Choroid plexus epithelial cell (primary cell): ENCODE measurements at regions not wholly inside any gene's neighbourhood (a gene's known extent, or its start where the extent isn't known, plus 50 kb on each side); places are given as distances from the start of the nearest gene placed in this dataset.

Experiments used
- DNase-seq: peaks from one replicate; pipeline ENCODE4 v3.0.0-alpha.2; 2010; ENCODE audit warnings: low read depth
- H3K4me3 ChIP-seq: 2 replicates; pipeline ENCODE4 v1.5.1; 2011; ENCODE audit warnings: low read depth, mild to moderate bottlenecking, control low read depth, low read length, moderate library complexity
- CTCF ChIP-seq: conservative IDR thresholded peaks from 2 replicates; pipeline ENCODE4 v1.5.1; 2011; ENCODE audit warnings: low read depth, mild to moderate bottlenecking, control low read depth, inconsistent platforms, low read length, moderate library complexity

- TF ChIP-seq CTCF, result no peak
- no peak for DNase-seq
- H3K4me3 ChIP-seq, result no peak overlapping the region
Measured at GRCh38 chr2:80926168-80926567, 621.6 kb upstream of the LRRTM1 start.

- no peak overlapping the region for H3K4me3 ChIP-seq
- no peak for DNase-seq
- TF ChIP-seq CTCF, result no peak
Measured at GRCh38 chr2:80896576-80896975, 592.0 kb upstream of the LRRTM1 start.

- DNase-seq, result no peak
- no peak overlapping the region for H3K4me3 ChIP-seq
- no peak for TF ChIP-seq CTCF
Measured at GRCh38 chr2:80894486-80894885, 589.9 kb upstream of the LRRTM1 start.

GRCh38 chr2:80893711-80894110 lies 589.2 kb upstream of the LRRTM1 start:
- no peak for DNase-seq
- H3K4me3 ChIP-seq, result no peak overlapping the region
- TF ChIP-seq CTCF, result no peak

GRCh38 chr2:80889009-80889408 lies 584.5 kb upstream of the LRRTM1 start:
- DNase-seq, result no peak
- no peak for TF ChIP-seq CTCF
- H3K4me3 ChIP-seq, result no peak overlapping the region

- DNase-seq, result no peak
- no peak overlapping the region for H3K4me3 ChIP-seq
- TF ChIP-seq CTCF, result no peak
Measured at GRCh38 chr2:80887841-80888378, 583.4 kb upstream of the LRRTM1 start.

GRCh38 chr2:80874374-80874773 lies 569.8 kb upstream of the LRRTM1 start:
- no peak overlapping the region for H3K4me3 ChIP-seq
- no peak for DNase-seq
- no peak for TF ChIP-seq CTCF
